NCI-H1694 treated with DMSO at 0.1 percent for 48 hours (cell line): ENCODE measurements at regions not wholly inside any gene's neighbourhood (a gene's known extent, or its start where the extent isn't known, plus 50 kb on each side); places are given as distances from the start of the nearest gene placed in this dataset.
"Not testable (repeated sequence)": the region's sequence is repeated elsewhere in the genome, so short reads cannot be mapped to it uniquely, and the experiment has no call there.

ENCODE experiments used
- DNase-seq: peaks from one replicate; lab custom pipeline; 2025; lab: John Stamatoyannopoulos, UW

- no peak for DNase-seq
These were observed 88.8 kb downstream of the PRL start for GRCh38 chr6:22208026-22208425.

- DNase-seq = no peak
These were observed 82.5 kb downstream of the PRL start for GRCh38 chr6:22214314-22214713.

- not testable (repeated sequence) for DNase-seq
These were observed 81.4 kb downstream of the PRL start for GRCh38 chr6:22215474-22215873.

GRCh38 chr6:22218410-22218809 lies 78.4 kb downstream of the PRL start:
- no peak for DNase-seq

- no peak for DNase-seq
These were observed 76.9 kb downstream of the PRL start for GRCh38 chr6:22219925-22220324.

GRCh38 chr6:22221211-22221610 lies 75.6 kb downstream of the PRL start:
- DNase-seq = no peak

- DNase-seq = no peak
These were observed 75.2 kb downstream of the PRL start for GRCh38 chr6:22221630-22222029.

GRCh38 chr6:22222469-22222868 lies 74.4 kb downstream of the PRL start:
- DNase-seq = no peak

GRCh38 chr6:22227824-22228610 lies 68.8 kb downstream of the PRL start:
- no peak for DNase-seq

GRCh38 chr6:22231050-22231449 lies 65.8 kb downstream of the PRL start:
- DNase-seq = no peak

GRCh38 chr6:22231616-22232015 lies 65.2 kb downstream of the PRL start:
- no peak for DNase-seq

- DNase-seq = no peak
These were observed 60.0 kb downstream of the PRL start for GRCh38 chr6:22236626-22237414.
